ENCODE measurements at regions not wholly inside any gene's neighbourhood (a gene's known extent, or its start where the extent isn't known, plus 50 kb on each side); places are given as distances from the start of the nearest gene placed in this dataset.

- no peak for TF ChIP-seq SKIL (IDR thresholded peaks at IDR 0.05; ENCODE audit: low read depth, poor library complexity, severe bottlenecking)
- TF ChIP-seq SP1 (IDR thresholded peaks at IDR 0.05; ENCODE audit: low read depth, low read length), result no peak
These were observed 208.3 kb downstream of the NDUFA10 start for GRCh38 chr2:239816576-239817467.

Measured in GM12878 (cell line).